SH-SY5Y (cell line): ENCODE measurements at regions not wholly inside any gene's neighbourhood (a gene's known extent, or its start where the extent isn't known, plus 50 kb on each side); places are given as distances from the start of the nearest gene placed in this dataset.

ENCODE experiments used
- GATA2 ChIP-seq: IDR thresholded peaks from 2 replicates; pipeline ENCODE4 v1.6.1; 2011; ENCODE audit warnings: mild to moderate bottlenecking, low read depth, low read length
- GATA3 ChIP-seq: IDR thresholded peaks from 2 replicates; pipeline ENCODE4 v1.6.1; 2011; ENCODE audit warnings: low read depth, mild to moderate bottlenecking, low read length, moderate library complexity

DNA sequence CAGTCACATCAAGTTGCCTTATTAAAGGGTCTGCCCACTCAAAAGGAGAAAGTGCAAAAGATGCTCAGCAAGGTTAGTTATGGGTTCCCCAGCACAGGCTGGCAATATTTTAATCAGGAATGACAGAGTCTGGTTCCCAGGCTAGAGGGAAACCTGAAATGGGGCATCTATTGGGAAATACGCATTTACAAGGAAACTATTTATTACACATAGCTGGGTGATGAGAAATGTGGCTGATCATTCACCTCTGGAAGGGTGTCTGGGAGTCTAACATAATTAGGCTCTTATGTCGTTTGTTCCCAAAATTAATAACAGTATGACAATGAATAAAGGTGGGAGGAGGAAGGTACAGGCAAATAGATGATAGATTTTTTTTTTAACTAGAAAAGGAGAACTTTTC, 314.7 kb downstream of the ENC1 start:
- TF ChIP-seq GATA2 (no peak), GATA3 (no peak)
